Sciatic nerve (tissue), 2 donors: ENCODE measurements at regions not wholly inside any gene's neighbourhood (a gene's known extent, or its start where the extent isn't known, plus 50 kb on each side); places are given as distances from the start of the nearest gene placed in this dataset.
"Not testable (repeated sequence)": the region's sequence is repeated elsewhere in the genome, so short reads cannot be mapped to it uniquely, and the experiment has no call there.

Experiments
- ATAC-seq: fragments of 200-7000 bp; cut with Tn5 transposase; one replicate; pipeline ENCODE4 v1.9.1; 2020; ENCODE audit warnings: mild to moderate bottlenecking, moderate library complexity
- DNase-seq: peaks from one replicate; pipeline ENCODE4 v3.0.0-alpha.2; 2020; ENCODE audit warnings: low spot score
- intact Hi-C: fragments of 100-400 bp; cut with DNase I; formaldehyde crosslinking; loops from one replicate; pipeline ENCODE4 v1.14.2; 2022
- donor health status: DM: no; HTN: no; CAD: no.
- donor health status: DM: no; HTN: no; CAD: no.

- intact Hi-C loops = no loop called here
- DNase-seq = peak; percentile 40
- no peak for ATAC-seq
Observed at GRCh38 chr2:109712123-109712449, 82.0 kb upstream of the RGPD5 start.

- intact Hi-C loops = no loop called here
- ATAC-seq (no peak), DNase-seq (peak; percentile 13)
Observed at GRCh38 chr2:109712746-109713145, 81.4 kb upstream of the RGPD5 start.

GRCh38 chr2:109715313-109715805, 78.7 kb upstream of the RGPD5 start:
- ATAC-seq (peak; percentile 46), DNase-seq (peak; percentile 39)
- intact Hi-C loops = no loop called here

- intact Hi-C loops, ATAC-seq: not testable (repeated sequence)
- DNase-seq = peak; percentile 26
Observed at GRCh38 chr2:109716596-109716995, 77.5 kb upstream of the RGPD5 start.

GRCh38 chr2:109718139-109718538, 76.0 kb upstream of the RGPD5 start:
- ATAC-seq (no peak), DNase-seq (no peak)
- intact Hi-C loops = no loop called here

GRCh38 chr2:109719871-109720270, 74.2 kb upstream of the RGPD5 start:
- intact Hi-C loops = loop anchor here (10.0 kb wide), 1 partner anchor 175 kb away; no protein-coding TSS in a partner anchor
- ATAC-seq (no peak), DNase-seq (no peak)

GRCh38 chr2:109720380-109721106, 73.6 kb upstream of the RGPD5 start:
- DNase-seq (no peak), ATAC-seq (no peak)
- intact Hi-C loops = loop anchor here (10.0 kb wide), 1 partner anchor 176 kb away; no protein-coding TSS in a partner anchor

GRCh38 chr2:109721135-109721534, 73.0 kb upstream of the RGPD5 start:
- DNase-seq (no peak), ATAC-seq (no peak)
- intact Hi-C loops = loop anchor here (10.0 kb wide), 1 partner anchor 176 kb away; no protein-coding TSS in a partner anchor

GRCh38 chr2:109721626-109722025, 72.5 kb upstream of the RGPD5 start:
- ATAC-seq (no peak), DNase-seq (no peak)
- intact Hi-C loops = loop anchor here (10.0 kb wide), 1 partner anchor 177 kb away; no protein-coding TSS in a partner anchor

- DNase-seq (no peak), ATAC-seq (no peak)
- intact Hi-C loops = loop anchor here (10.0 kb wide), 1 partner anchor 177 kb away; no protein-coding TSS in a partner anchor
Observed at GRCh38 chr2:109722026-109722425, 72.1 kb upstream of the RGPD5 start.

- not testable (repeated sequence) for DNase-seq, ATAC-seq
- intact Hi-C loops = loop anchor here (10.0 kb wide), 1 partner anchor 178 kb away; no protein-coding TSS in a partner anchor
Observed at GRCh38 chr2:109722640-109723039, 71.5 kb upstream of the RGPD5 start.

GRCh38 chr2:109723153-109723552, 71.0 kb upstream of the RGPD5 start:
- not testable (repeated sequence) for ATAC-seq
- intact Hi-C loops = loop anchor here (10.0 kb wide), 1 partner anchor 178 kb away; no protein-coding TSS in a partner anchor
- peak; percentile 6 for DNase-seq

- peak; percentile 32 for DNase-seq
- intact Hi-C loops = loop anchor here (10.0 kb wide), 1 partner anchor 180 kb away; no protein-coding TSS in a partner anchor
- no peak for ATAC-seq
Observed at GRCh38 chr2:109724533-109725460, 69.3 kb upstream of the RGPD5 start.

GRCh38 chr2:109726379-109727270, 67.5 kb upstream of the RGPD5 start:
- intact Hi-C loops = loop anchor here (10.0 kb wide), 1 partner anchor 182 kb away; no protein-coding TSS in a partner anchor
- DNase-seq (peak; percentile 19), ATAC-seq (no peak)

- intact Hi-C loops = loop anchor here (10.0 kb wide), 1 partner anchor 183 kb away; no protein-coding TSS in a partner anchor
- DNase-seq (peak; percentile 15), ATAC-seq (no peak)
Observed at GRCh38 chr2:109727929-109728447, 66.1 kb upstream of the RGPD5 start.

GRCh38 chr2:109733746-109734145, 60.4 kb upstream of the RGPD5 start:
- ATAC-seq, DNase-seq, intact Hi-C loops: not testable (repeated sequence)

- intact Hi-C loops = no loop called here
- ATAC-seq = peak; percentile 86
- peak; percentile 78 for DNase-seq
Observed at GRCh38 chr2:109736177-109736827, 57.8 kb upstream of the RGPD5 start.
